DOHH2 (cell line): ENCODE measurements at regions not wholly inside any gene's neighbourhood (a gene's known extent, or its start where the extent isn't known, plus 50 kb on each side); places are given as distances from the start of the nearest gene placed in this dataset.

Experiments
- H3F3A ChIP-seq: fragments of 200-600 bp; sonication (generic), shearing (Covaris generic); 2 replicates; pipeline ENCODE4 v1.6.0; 2016; ENCODE audit warnings: antibody characterized with exemption, mild to moderate bottlenecking; ENCODE audit not compliant: control insufficient read depth, insufficient read depth
- H3K27ac ChIP-seq: fragments of 200-600 bp; sonication (generic); 2 replicates; pipeline ENCODE4 v1.5.1; 2014; ENCODE audit warnings: low read depth, mild to moderate bottlenecking, low read length, moderate library complexity
- H3K27me3 ChIP-seq: fragments of 200-600 bp; sonication (generic); 2 replicates; pipeline ENCODE4 v1.6.1; 2014; ENCODE audit warnings: mild to moderate bottlenecking, low read length, mixed read lengths; ENCODE audit not compliant: control insufficient read depth
- H3K36me3 ChIP-seq: fragments of 200-600 bp; sonication (generic); 2 replicates; pipeline ENCODE4 v1.6.1; 2014; ENCODE audit warnings: mild to moderate bottlenecking, low read length, moderate library complexity, mixed read lengths; ENCODE audit not compliant: control insufficient read depth
- H3K4me1 ChIP-seq: fragments of 200-600 bp; sonication (generic); 2 replicates; pipeline ENCODE4 v1.6.1; 2014; ENCODE audit warnings: mild to moderate bottlenecking, low read length, mixed read lengths; ENCODE audit not compliant: control insufficient read depth
- H3K4me2 ChIP-seq: fragments of 200-600 bp; sonication (generic); 2 replicates; pipeline ENCODE4 v1.6.0; 2014; ENCODE audit warnings: mild to moderate bottlenecking, low read length, moderate library complexity
- H3K4me3 ChIP-seq: fragments of 200-600 bp; sonication (generic); 2 replicates; pipeline ENCODE4 v1.5.1; 2014; ENCODE audit warnings: mild to moderate bottlenecking, low read length, mixed read lengths
- H3K79me2 ChIP-seq: fragments of 200-600 bp; sonication (generic); 2 replicates; pipeline ENCODE4 v1.6.1; 2014; ENCODE audit warnings: mild to moderate bottlenecking, low read length, mixed read lengths; ENCODE audit not compliant: control insufficient read depth
- H3K9me2 ChIP-seq: fragments of 200-600 bp; sonication (generic); replicated peaks from 2 replicates; pipeline ENCODE4 v1.6.1; 2014; ENCODE audit warnings: mild to moderate bottlenecking, low read length, mixed read lengths; ENCODE audit not compliant: control insufficient read depth
- H3K9me3 ChIP-seq: fragments of 200-600 bp; sonication (generic); 2 replicates; pipeline ENCODE4 v1.6.1; 2014; ENCODE audit warnings: antibody characterized with exemption, low read length, mixed read lengths; ENCODE audit not compliant: control insufficient read depth, insufficient read depth
- H4K20me1 ChIP-seq: fragments of 200-600 bp; sonication (generic); 2 replicates; pipeline ENCODE4 v1.6.0; 2014; ENCODE audit warnings: low read depth, mild to moderate bottlenecking, antibody characterized with exemption, low read length, moderate library complexity; ENCODE audit not compliant: control insufficient read depth, insufficient read depth
- EZH2phosphoT487 ChIP-seq: fragments of 200-600 bp; sonication (generic); IDR thresholded peaks from 2 replicates; pipeline ENCODE4 v1.6.1; 2017; ENCODE audit warnings: borderline replicate concordance, mild to moderate bottlenecking, antibody characterized with exemption, low read length, moderate library complexity, mixed read lengths
- TF ChIP-seq, protein P1 (sequence below): fragments of 200-600 bp; sonication (generic); IDR thresholded peaks from one replicate; pipeline ENCODE4 v1.5.1; 2014; ENCODE audit warnings: antibody characterized with exemption, mild to moderate bottlenecking, low read depth, low read length; ENCODE audit not compliant: poor library complexity, severe bottlenecking

DNA sequence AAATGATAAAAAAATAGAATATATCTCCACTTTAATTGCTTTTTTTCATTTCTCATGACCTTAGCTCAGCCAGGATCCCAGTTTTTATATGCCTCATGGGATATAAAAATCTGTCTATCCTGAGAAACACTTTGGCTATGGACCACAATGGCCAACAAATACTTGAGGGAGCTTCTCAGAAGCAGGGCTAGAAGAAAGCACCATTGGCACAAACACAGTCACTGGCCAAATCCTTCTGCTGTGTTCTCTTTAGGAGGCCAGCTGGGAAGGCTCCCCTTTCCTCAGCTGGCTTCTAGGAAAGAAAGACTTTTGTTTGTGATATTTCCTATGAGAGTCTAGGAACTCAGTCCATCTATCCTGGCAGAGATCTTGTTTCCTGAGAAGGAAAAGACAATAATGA lies 856.2 kb upstream of the GHITM start:
- H3K4me1 ChIP-seq: no peaks in the 10 kb centered on the region
- H3K9me2 ChIP-seq: no peaks in the 10 kb centered on the region
- H3F3A ChIP-seq: no peaks in the 10 kb centered on the region
- H3K79me2 ChIP-seq: no peaks in the 10 kb centered on the region
- no peak overlapping the region for H3K27ac ChIP-seq
- no peak overlapping the region for H3K4me2 ChIP-seq
- no peaks in the 10 kb centered on the region for H3K9me3 ChIP-seq
- no peaks in the 10 kb centered on the region for H3K36me3 ChIP-seq
- no peaks in the 10 kb centered on the region for H3K27me3 ChIP-seq
- H3K4me3 ChIP-seq: no peak overlapping the region
- no peaks in the 10 kb centered on the region for H4K20me1 ChIP-seq
- no peak for TF ChIP-seq EZH2phosphoT487

DNA sequence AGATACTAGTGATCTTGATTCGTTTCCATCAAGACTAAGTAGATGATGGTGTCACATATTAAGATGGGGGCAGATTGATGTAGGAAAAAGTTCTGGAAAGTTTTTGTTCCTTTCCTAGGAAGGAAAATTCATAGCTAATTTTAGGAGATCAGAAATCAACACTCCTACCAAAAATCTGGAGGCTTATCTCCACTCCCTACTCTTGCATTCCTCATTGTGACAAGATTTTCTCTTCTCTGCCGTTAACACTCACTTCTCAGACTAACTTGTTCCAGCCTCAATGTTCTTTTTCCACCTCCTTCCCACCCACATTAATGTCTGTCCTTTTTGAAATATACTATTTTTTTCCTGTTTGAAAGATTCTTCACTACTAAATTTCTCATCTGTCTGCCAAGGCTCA lies 851.9 kb upstream of the GHITM start:
- Histone ChIP-seq H3K9me2 (no peaks in the 10 kb centered on the region), H3K4me1 (no peaks in the 10 kb centered on the region), H3F3A (no peaks in the 10 kb centered on the region), H3K79me2 (no peaks in the 10 kb centered on the region), H3K36me3 (no peaks in the 10 kb centered on the region), H4K20me1 (no peaks in the 10 kb centered on the region), H3K4me2 (no peak overlapping the region), H3K4me3 (no peak overlapping the region), H3K9me3 (no peaks in the 10 kb centered on the region), H3K27me3 (no peaks in the 10 kb centered on the region), H3K27ac (no peak overlapping the region)
- TF ChIP-seq EZH2phosphoT487: no peak
- TF ChIP-seq, protein P1, sequence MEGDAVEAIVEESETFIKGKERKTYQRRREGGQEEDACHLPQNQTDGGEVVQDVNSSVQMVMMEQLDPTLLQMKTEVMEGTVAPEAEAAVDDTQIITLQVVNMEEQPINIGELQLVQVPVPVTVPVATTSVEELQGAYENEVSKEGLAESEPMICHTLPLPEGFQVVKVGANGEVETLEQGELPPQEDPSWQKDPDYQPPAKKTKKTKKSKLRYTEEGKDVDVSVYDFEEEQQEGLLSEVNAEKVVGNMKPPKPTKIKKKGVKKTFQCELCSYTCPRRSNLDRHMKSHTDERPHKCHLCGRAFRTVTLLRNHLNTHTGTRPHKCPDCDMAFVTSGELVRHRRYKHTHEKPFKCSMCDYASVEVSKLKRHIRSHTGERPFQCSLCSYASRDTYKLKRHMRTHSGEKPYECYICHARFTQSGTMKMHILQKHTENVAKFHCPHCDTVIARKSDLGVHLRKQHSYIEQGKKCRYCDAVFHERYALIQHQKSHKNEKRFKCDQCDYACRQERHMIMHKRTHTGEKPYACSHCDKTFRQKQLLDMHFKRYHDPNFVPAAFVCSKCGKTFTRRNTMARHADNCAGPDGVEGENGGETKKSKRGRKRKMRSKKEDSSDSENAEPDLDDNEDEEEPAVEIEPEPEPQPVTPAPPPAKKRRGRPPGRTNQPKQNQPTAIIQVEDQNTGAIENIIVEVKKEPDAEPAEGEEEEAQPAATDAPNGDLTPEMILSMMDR: no peak

DNA sequence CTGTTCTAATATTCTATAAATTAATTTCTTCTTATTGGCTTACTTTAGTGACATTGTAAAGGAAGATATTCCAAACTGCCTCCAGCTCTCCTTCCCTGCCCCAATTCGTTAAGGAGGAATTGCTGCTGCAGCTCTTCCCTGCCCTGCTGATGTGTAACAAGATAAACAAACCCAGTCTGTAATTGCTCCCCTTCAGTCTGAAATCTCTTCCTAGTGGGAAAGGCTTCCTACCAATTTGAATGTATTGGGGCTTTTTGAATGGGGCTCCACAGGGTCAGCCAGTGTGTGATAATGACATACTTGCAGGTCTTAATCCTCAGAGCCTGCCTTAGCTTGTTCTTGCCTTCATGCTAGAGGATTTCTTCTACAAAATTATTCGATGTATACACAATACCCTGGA lies 849.9 kb upstream of the GHITM start:
- H3K4me3 ChIP-seq: no peak overlapping the region
- H3K27ac ChIP-seq: no peak overlapping the region
- H3K9me2 ChIP-seq: no peaks in the 10 kb centered on the region
- H3K79me2 ChIP-seq: no peaks in the 10 kb centered on the region
- no peaks in the 10 kb centered on the region for H4K20me1 ChIP-seq
- H3F3A ChIP-seq: no peaks in the 10 kb centered on the region
- H3K27me3 ChIP-seq: no peaks in the 10 kb centered on the region
- H3K4me1 ChIP-seq: no peaks in the 10 kb centered on the region
- H3K36me3 ChIP-seq: no peaks in the 10 kb centered on the region
- no peak overlapping the region for H3K4me2 ChIP-seq
- H3K9me3 ChIP-seq: no peaks in the 10 kb centered on the region
- no peak for TF ChIP-seq EZH2phosphoT487
- TF ChIP-seq, protein P1: no peak

DNA sequence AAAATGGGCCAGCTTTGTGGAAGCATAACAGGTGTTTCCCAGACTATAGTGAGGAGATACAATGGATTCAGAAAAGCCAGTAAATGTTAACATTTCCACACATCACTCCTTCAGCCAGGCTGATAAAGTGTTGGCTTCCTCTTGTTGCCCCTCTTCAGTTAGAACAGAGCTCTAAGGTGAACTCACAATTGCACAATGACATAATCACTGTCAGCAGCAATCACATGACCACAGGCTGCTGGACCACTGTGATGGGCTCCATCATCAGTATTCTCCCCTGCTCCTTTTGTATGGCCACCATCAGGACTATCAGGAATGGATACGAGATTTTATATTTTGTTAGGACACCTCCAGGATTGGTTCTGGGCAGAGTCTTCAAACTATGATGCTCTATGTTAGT lies 849.4 kb upstream of the GHITM start:
- Histone ChIP-seq H3K9me2 (no peaks in the 10 kb centered on the region), H3K4me1 (no peaks in the 10 kb centered on the region), H3K36me3 (no peaks in the 10 kb centered on the region), H3K79me2 (no peaks in the 10 kb centered on the region), H3K27me3 (no peaks in the 10 kb centered on the region), H3K9me3 (no peaks in the 10 kb centered on the region), H3K4me3 (no peak overlapping the region), H4K20me1 (no peaks in the 10 kb centered on the region), H3F3A (no peaks in the 10 kb centered on the region), H3K4me2 (no peak overlapping the region), H3K27ac (no peak overlapping the region)
- TF ChIP-seq, protein P1: no peak
- no peak for TF ChIP-seq EZH2phosphoT487
